BE2C (cell line): ENCODE measurements at regions not wholly inside any gene's neighbourhood (a gene's known extent, or its start where the extent isn't known, plus 50 kb on each side); places are given as distances from the start of the nearest gene placed in this dataset.

Experiments used
- DNase-seq: peaks from one replicate; pipeline ENCODE4 v3.0.0-alpha.2; 2020
- H3K27me3 ChIP-seq: fragments of 250-450 bp; sonication (Bioruptor Pico); 2 replicates; pipeline ENCODE4 v1.5.1; 2020; ENCODE audit warnings: mild to moderate bottlenecking
- H3K36me3 ChIP-seq: fragments of 250-450 bp; sonication (Bioruptor Pico); 2 replicates; pipeline ENCODE4 v1.5.1; 2020; ENCODE audit warnings: mild to moderate bottlenecking
- H3K4me1 ChIP-seq: fragments of 250-450 bp; sonication (Bioruptor Pico); 2 replicates; pipeline ENCODE4 v1.5.1; 2020
- H3K4me3 ChIP-seq: 2 replicates; pipeline ENCODE4 v1.5.1; 2011; ENCODE audit warnings: low read depth, low read length
- H3K9me3 ChIP-seq: fragments of 250-450 bp; sonication (Bioruptor Pico); 2 replicates; pipeline ENCODE4 v1.5.1; 2020
- CTCF ChIP-seq: IDR thresholded peaks from 2 replicates; pipeline ENCODE4 v1.5.1; 2012; ENCODE audit warnings: mild to moderate bottlenecking, low read depth, low read length

GRCh38 chr1:234772345-234773147, 162.6 kb upstream of the IRF2BP2 start:
- Histone ChIP-seq H3K27me3 (no peaks in the 10 kb centered on the region), H3K9me3 (no peaks in the 10 kb centered on the region), H3K36me3 (no peaks in the 10 kb centered on the region), H3K4me3 (no peak overlapping the region), H3K4me1 (peaks cover 31% of the 10 kb centered on the region)
- no peak for TF ChIP-seq CTCF
- no peak for DNase-seq

DNA sequence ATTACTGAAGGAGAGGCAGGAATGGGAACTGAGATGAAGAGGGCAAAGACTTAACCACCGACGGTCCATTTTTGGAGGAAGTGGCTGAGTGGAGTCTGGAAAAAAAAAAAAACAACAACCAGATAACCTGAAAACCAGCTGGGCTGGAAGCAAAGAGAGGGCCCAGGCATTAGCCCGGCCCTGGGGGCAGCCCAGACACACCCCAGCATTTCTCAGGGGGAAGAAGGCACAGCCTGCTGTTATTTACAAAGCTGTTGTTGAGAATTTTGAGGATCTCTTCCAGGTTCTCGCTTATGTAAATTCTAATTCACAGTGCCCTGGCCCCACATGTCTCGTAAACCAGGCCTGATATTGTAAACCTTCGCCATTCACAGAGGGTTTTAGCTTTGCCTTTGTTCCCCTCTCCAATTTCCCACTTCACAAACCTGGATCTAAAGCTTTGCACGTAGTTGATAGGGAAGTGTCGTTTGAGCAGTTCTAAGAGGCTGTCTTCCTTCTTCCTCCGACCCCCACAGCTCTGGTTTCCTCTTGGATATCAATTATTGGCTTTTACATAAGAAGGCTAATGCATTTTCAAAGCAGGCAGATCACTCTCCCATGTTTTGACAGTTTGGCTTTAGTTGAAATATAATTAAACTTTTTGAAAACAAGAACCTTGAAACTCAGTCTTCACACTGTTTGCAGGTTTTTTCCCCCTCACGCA, 161.8 kb upstream of the IRF2BP2 start:
- no peak for DNase-seq
- no peak overlapping the region for H3K4me3 ChIP-seq
- H3K9me3 ChIP-seq: no peaks in the 10 kb centered on the region
- no peaks in the 10 kb centered on the region for H3K27me3 ChIP-seq
- no peak for TF ChIP-seq CTCF
- H3K36me3 ChIP-seq: no peaks in the 10 kb centered on the region
- peaks cover 31% of the 10 kb centered on the region for H3K4me1 ChIP-seq

- Histone ChIP-seq H3K4me1 (peaks cover 31% of the 10 kb centered on the region), H3K9me3 (no peaks in the 10 kb centered on the region)
Measured at GRCh38 chr1:234770924-234771540, 161.1 kb upstream of the IRF2BP2 start.

GRCh38 chr1:234769986-234770795, 160.2 kb upstream of the IRF2BP2 start:
- Histone ChIP-seq H3K4me1 (peaks cover 31% of the 10 kb centered on the region), H3K27me3 (no peaks in the 10 kb centered on the region), H3K36me3 (no peaks in the 10 kb centered on the region), H3K9me3 (no peaks in the 10 kb centered on the region), H3K4me3 (peak overlapping the region; percentile 19)
- TF ChIP-seq CTCF: peak; percentile 37
- peak; percentile 62 for DNase-seq

More at GRCh38 chr1:234770924-234771540, 161.1 kb upstream of the IRF2BP2 start:
- Histone ChIP-seq H3K36me3 (no peaks in the 10 kb centered on the region), H3K27me3 (no peaks in the 10 kb centered on the region), H3K4me3 (no peak overlapping the region)
- TF ChIP-seq CTCF: no peak
- DNase-seq: no peak

- H3K36me3 ChIP-seq: no peaks in the 10 kb centered on the region
- DNase-seq: no peak
- H3K27me3 ChIP-seq: no peaks in the 10 kb centered on the region
- no peaks in the 10 kb centered on the region for H3K9me3 ChIP-seq
- H3K4me1 ChIP-seq: peaks cover 31% of the 10 kb centered on the region
- H3K4me3 ChIP-seq: peak overlapping the region; percentile 19; the same call in 1 of the 2 replicates
- no peak for TF ChIP-seq CTCF
Measured at GRCh38 chr1:234769284-234769985, 159.5 kb upstream of the IRF2BP2 start.
